ENCODE measurements at regions not wholly inside any gene's neighbourhood (a gene's known extent, or its start where the extent isn't known, plus 50 kb on each side); places are given as distances from the start of the nearest gene placed in this dataset.
"Not testable (repeated sequence)": the region's sequence is repeated elsewhere in the genome, so short reads cannot be mapped to it uniquely, and the experiment has no call there.

DNA sequence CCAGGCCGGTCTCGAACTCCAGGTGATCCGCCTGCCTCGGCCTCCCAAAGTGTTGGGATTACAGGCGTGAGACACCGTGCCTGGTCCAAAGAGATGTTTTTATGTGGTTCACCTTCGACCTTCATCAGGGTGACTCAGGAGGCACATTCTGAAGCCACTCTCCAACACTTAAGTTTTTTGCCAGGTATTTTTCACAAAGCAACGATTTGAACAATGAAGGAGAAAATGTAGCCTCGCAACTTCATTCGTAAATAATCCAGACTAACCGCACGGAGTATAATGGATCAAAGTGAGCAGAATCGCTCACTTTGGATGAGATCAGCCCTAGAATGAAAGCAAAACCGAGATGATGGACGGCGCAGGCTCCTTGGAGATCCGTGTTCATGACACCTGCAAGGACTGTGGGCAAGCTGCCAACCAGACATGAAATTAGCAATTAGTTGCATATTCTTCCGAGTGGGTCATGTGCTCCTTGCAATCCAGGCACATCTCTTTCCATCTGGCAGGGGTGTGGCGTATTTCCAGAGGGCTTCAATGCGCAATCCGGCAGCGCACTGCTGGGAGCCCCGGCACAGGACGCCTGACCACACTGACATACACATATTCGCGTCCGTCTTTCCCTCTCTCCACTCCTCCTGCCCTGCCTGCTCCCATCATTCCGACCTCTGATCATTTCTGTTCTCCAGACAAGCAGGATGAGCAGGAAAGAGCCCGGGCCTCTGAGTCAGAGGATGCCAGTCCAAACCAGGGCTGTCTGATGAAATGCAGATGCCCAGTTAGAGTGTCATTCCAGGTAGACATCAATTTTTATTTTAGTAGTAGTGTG lies 148.4 kb downstream of the KLF6 start:
- H3K9me3 ChIP-seq (ENCODE audit: insufficient read depth, low read depth, low read length) = no peaks in the 10 kb centered on the region
- no peak overlapping the region for H3K4me3 ChIP-seq (ENCODE audit: low read length)
- no peak overlapping the region for H3K9ac ChIP-seq (ENCODE audit: low read depth, low read length)
- H3K4me1 ChIP-seq (ENCODE audit: insufficient read depth, low read length) = no peaks in the 10 kb centered on the region
- no peaks in the 10 kb centered on the region for H3K36me3 ChIP-seq (ENCODE audit: insufficient read depth, low read depth, low read length)
- no peaks in the 10 kb centered on the region for H3K27me3 ChIP-seq (ENCODE audit: insufficient read depth, low read length)
- no peak overlapping the region for H3K27ac ChIP-seq (ENCODE audit: low read length)

DNA sequence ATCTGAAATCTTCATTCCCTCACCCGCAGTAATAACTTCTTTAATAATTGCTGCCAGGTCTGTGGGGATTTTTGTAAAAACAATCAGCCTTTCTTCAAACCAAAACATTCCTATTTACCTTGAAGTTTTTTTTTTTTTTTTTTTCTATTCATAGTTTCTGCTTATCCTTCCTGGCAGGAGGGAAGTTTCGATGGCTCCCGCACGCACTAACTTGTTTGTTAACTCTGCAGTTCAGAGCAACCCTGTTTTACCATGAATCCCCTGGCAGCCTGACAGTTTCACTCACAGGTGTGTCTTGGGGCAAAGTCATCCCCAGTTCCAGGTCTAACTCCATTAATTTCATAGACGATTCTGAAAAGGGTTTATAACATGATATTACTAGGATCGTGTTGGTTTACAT lies 149.3 kb downstream of the KLF6 start:
- no peaks in the 10 kb centered on the region for H3K9me3 ChIP-seq (ENCODE audit: insufficient read depth, low read depth, low read length)
- no peak overlapping the region for H3K4me3 ChIP-seq (ENCODE audit: low read length)

DNA sequence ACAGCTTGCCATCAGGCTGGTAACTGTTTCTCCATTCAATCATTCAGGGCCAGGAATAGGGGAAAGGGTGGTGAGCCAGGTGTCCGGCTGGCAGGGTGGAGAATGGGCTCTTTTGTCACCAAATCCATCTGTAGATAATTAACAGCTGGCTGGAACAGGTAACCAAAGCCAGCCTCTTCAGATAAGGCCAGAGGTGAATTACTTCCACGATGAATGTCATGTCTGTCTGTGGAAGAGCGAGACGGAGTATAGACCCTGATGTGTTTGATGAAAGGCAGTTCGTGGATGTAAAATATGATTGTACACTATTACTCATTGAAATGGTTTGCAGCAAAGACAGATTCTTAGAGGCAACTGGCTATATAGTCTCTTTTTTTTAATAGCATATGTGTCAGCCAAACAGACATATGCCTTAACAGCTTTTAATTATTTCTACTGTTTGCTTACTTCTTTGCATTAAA lies 149.8 kb downstream of the KLF6 start:
- no peak overlapping the region for H3K27ac ChIP-seq (ENCODE audit: low read length)
- H3K27me3 ChIP-seq (ENCODE audit: insufficient read depth, low read length) = no peaks in the 10 kb centered on the region
- no peaks in the 10 kb centered on the region for H3K9me3 ChIP-seq (ENCODE audit: insufficient read depth, low read depth, low read length)
- no peak overlapping the region for H3K9ac ChIP-seq (ENCODE audit: low read depth, low read length)
- H3K4me3 ChIP-seq (ENCODE audit: low read length) = no peak overlapping the region
- H3K36me3 ChIP-seq (ENCODE audit: insufficient read depth, low read depth, low read length) = no peaks in the 10 kb centered on the region
- H3K4me1 ChIP-seq (ENCODE audit: insufficient read depth, low read length) = no peaks in the 10 kb centered on the region

More for the DNA sequence above, 149.3 kb downstream of the KLF6 start:
- H3K9ac ChIP-seq (ENCODE audit: low read depth, low read length) = no peak overlapping the region
- no peaks in the 10 kb centered on the region for H3K36me3 ChIP-seq (ENCODE audit: insufficient read depth, low read depth, low read length)
- H3K27me3 ChIP-seq (ENCODE audit: insufficient read depth, low read length) = no peaks in the 10 kb centered on the region
- no peak overlapping the region for H3K27ac ChIP-seq (ENCODE audit: low read length)
- no peaks in the 10 kb centered on the region for H3K4me1 ChIP-seq (ENCODE audit: insufficient read depth, low read length)

DNA sequence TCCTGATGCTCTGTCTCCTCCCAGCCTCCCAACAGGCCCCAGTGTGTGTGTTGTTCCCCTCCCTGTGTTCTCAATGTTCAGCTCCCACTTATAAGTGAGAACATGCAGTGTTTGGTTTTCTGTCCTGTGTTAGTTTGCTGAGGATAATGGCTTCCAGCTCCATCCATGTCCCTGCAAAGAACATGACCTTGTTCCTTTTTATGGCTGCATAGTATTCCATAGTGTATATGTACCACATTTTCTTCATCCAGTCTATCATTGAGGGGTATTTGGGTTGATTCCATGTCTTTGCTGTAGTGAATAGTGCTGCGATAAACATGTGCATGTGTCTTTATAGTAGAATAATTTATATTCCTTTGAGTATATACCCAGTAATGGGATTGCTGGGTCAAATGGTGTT lies 150.4 kb downstream of the KLF6 start:
- H3K27ac ChIP-seq (ENCODE audit: low read length); H3K4me3 ChIP-seq (ENCODE audit: low read length); H3K36me3 ChIP-seq (ENCODE audit: insufficient read depth, low read depth, low read length); H3K9ac ChIP-seq (ENCODE audit: low read depth, low read length); H3K4me1 ChIP-seq (ENCODE audit: insufficient read depth, low read length); H3K9me3 ChIP-seq (ENCODE audit: insufficient read depth, low read depth, low read length); H3K27me3 ChIP-seq (ENCODE audit: insufficient read depth, low read length): not testable (repeated sequence)

DNA sequence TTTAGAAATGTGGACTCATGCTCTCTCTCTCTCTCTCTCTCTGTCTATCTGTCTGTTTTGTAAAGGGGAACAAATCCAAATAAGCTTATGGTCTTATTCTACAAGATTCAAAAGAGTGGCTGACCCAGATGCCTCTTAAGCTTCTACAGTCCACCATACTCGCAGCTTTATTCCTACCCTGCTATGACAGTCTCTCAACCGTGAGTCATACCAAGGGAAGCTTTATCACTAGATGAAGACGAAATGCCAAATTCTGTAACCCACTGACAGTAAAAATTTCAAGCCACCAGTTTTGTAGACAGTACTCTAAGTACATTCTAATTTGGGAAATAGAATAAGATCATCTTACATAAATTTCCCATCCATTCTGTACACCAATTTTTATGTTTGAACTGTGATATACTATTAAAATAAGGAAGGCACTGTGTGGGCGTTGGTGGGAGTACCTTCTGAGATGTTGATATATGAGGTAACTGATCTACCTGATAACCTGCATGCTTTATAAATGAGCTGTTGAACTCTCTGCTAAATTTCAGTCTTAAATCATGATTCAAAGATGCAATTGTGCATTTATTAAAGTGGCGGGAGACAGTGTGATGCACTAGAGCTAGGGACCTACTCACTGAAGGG lies 153.2 kb downstream of the KLF6 start:
- H3K27ac ChIP-seq (ENCODE audit: low read length) = no peak overlapping the region
- H3K27me3 ChIP-seq (ENCODE audit: insufficient read depth, low read length) = no peaks in the 10 kb centered on the region
- no peaks in the 10 kb centered on the region for H3K4me1 ChIP-seq (ENCODE audit: insufficient read depth, low read length)

DNA sequence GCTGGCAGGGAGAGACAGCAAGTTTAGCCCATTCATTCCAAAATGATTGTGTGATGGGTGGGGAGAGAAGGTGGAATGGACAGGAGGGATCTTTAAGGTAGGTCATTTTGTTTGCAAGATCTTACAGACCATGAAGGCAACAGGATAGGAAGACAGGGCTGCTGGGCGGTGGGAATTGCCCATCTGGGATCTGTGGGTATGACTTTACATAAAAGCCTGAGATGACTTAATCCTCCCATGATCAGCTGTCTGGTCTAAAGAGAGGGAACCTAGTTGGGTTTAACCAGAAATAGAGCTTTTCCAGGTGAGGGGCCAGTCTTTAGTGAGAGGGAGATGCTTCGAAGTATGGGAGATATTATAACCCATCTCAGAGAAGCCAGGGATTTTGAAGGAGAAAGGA lies 153.7 kb downstream of the KLF6 start:
- no peaks in the 10 kb centered on the region for H3K27me3 ChIP-seq (ENCODE audit: insufficient read depth, low read length)
- H3K36me3 ChIP-seq (ENCODE audit: insufficient read depth, low read depth, low read length) = no peaks in the 10 kb centered on the region
- no peak overlapping the region for H3K27ac ChIP-seq (ENCODE audit: low read length)
- no peak overlapping the region for H3K9ac ChIP-seq (ENCODE audit: low read depth, low read length)
- H3K9me3 ChIP-seq (ENCODE audit: insufficient read depth, low read depth, low read length) = no peaks in the 10 kb centered on the region
- no peak overlapping the region for H3K4me3 ChIP-seq (ENCODE audit: low read length)
- no peaks in the 10 kb centered on the region for H3K4me1 ChIP-seq (ENCODE audit: insufficient read depth, low read length)

More for the DNA sequence above, 153.2 kb downstream of the KLF6 start:
- no peak overlapping the region for H3K4me3 ChIP-seq (ENCODE audit: low read length)
- no peaks in the 10 kb centered on the region for H3K36me3 ChIP-seq (ENCODE audit: insufficient read depth, low read depth, low read length)
- no peaks in the 10 kb centered on the region for H3K9me3 ChIP-seq (ENCODE audit: insufficient read depth, low read depth, low read length)
- no peak overlapping the region for H3K9ac ChIP-seq (ENCODE audit: low read depth, low read length)

DNA sequence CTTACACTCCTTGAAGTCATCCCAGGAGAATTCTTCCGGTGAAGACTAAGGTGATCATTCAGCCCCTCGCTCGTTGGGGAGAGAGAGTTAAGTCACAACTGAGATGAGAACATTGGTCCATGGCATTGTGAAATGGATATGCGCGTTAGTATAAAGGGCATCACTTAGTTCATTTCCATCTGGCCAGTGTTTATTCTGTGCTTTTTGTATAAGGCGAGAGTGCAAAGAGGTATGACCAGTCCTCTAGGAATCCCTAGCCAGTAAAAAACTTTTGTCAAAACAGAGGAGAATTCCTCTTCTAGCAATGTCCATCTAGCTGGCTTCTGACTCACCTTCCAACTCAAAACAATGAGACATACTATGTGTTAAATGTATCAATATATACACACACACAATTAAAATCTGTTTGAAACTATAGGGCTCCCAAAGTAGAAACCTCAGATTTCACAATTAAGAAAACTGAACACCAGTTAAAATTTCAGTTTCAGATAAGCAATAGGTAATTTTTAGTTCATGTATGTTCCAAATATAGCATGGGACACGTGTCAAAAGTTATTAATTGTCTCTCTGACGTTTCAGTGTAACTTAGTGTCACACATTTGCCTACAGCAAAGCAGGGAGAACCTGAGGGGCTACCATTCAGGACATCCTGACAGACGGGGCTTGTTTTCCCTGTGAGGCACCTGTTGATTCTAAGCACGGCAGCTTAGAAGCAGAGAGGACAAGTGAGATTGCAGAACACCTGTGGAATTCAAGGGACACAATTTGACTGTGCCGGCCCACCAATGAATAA lies 158.9 kb downstream of the KLF6 start:
- Histone ChIP-seq H3K27ac (ENCODE audit: low read length) (no peak overlapping the region), H3K4me1 (ENCODE audit: insufficient read depth, low read length) (peaks cover 19% of the 10 kb centered on the region; the same call in 1 of the 2 replicates), H3K9ac (ENCODE audit: low read depth, low read length) (no peak overlapping the region), H3K9me3 (ENCODE audit: insufficient read depth, low read depth, low read length) (no peaks in the 10 kb centered on the region), H3K27me3 (ENCODE audit: insufficient read depth, low read length) (no peaks in the 10 kb centered on the region), H3K36me3 (ENCODE audit: insufficient read depth, low read depth, low read length) (no peaks in the 10 kb centered on the region), H3K4me3 (ENCODE audit: low read length) (no peak overlapping the region)

DNA sequence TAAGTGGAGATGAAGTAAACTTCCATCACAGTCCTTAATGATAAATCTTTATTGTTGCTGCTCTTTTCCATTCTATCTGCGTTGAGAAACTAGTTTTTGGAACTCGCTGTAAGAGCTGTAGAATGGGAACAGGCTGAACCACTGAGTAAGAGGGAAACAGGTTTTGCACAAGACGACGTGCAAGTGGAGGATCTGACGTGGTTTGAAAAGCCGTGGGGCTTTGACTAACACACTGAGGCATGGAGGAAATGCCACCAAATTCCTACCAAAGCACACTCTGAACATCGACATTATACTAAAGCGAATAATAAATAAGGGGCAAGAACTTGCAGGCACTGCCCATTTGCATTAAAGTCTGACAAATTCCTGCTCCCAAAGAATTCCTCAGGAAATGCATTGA lies 160.6 kb downstream of the KLF6 start:
- H3K9ac ChIP-seq (ENCODE audit: low read depth, low read length) = no peak overlapping the region

DNA sequence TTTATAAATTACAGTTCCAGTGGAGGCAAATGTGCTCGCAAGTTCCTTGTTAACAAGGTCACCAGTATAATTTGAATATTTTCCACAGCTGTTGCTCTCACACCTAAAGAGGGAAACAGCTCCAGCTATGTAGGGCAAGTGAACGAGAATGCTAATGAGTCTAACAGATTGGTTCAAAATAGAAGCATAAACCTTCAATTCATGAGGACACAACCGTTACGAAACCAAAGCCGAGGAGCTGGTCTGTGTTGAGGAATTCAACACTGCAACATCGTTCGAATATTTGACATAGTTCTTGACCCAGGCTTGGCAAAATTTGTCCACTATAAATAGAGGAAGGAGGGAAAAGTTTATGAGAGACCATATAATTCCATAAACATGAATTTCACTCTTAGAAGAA lies 161.3 kb downstream of the KLF6 start:
- no peaks in the 10 kb centered on the region for H3K27me3 ChIP-seq (ENCODE audit: insufficient read depth, low read length)
- H3K9me3 ChIP-seq (ENCODE audit: insufficient read depth, low read depth, low read length) = 0 out of 2 replicates have a peak, but pooled peaks cover 3% of the 10 kb centered on the region
- no peak overlapping the region for H3K4me3 ChIP-seq (ENCODE audit: low read length)
- no peaks in the 10 kb centered on the region for H3K36me3 ChIP-seq (ENCODE audit: insufficient read depth, low read depth, low read length)
- peaks cover 19% of the 10 kb centered on the region; the same call in 1 of the 2 replicates for H3K4me1 ChIP-seq (ENCODE audit: insufficient read depth, low read length)
- H3K9ac ChIP-seq (ENCODE audit: low read depth, low read length) = no peak overlapping the region
- H3K27ac ChIP-seq (ENCODE audit: low read length) = no peak overlapping the region

More for the DNA sequence above, 160.6 kb downstream of the KLF6 start:
- no peak overlapping the region for H3K27ac ChIP-seq (ENCODE audit: low read length)
- H3K4me1 ChIP-seq (ENCODE audit: insufficient read depth, low read length) = peaks cover 19% of the 10 kb centered on the region; the same call in 1 of the 2 replicates
- H3K9me3 ChIP-seq (ENCODE audit: insufficient read depth, low read depth, low read length) = 0 out of 2 replicates have a peak, but pooled peaks cover 3% of the 10 kb centered on the region
- H3K4me3 ChIP-seq (ENCODE audit: low read length) = no peak overlapping the region
- no peaks in the 10 kb centered on the region for H3K36me3 ChIP-seq (ENCODE audit: insufficient read depth, low read depth, low read length)
- H3K27me3 ChIP-seq (ENCODE audit: insufficient read depth, low read length) = no peaks in the 10 kb centered on the region

DNA sequence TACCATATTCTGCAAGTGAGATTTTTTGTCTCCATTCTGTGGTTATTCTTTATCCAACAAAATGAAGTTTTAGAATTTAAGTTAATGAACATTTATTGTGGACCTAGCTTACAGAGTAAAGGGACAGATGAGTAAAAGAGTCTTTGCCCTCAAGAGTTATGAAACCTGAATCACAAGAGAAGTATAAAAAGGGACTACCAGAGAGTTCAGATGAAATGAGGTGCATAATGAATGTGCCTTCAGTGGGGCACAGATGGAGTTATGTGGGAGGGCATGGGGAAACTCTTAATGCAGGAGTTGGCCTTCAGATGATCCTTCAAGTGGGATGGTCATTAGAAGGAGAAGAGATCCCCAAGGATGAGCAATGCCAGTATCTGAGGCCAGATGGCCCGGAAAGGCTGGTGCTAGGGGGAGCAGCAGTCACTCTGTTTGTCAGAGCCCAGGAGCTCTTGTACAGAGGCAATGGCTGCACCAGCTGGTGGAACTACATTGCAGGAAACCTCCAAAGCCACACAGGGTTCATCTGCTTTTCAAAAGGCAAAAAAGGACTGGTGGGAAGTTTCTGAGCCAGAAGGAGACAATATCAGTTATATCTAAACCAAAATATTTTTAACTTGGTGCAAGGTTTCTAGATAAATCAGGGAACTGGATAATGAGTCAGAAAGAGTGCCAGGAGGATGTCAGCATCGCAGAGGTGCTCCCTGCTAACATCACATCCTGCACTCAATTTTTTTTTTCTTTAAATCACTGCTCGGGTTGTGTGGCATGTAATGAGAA lies 162.0 kb downstream of the KLF6 start:
- Histone ChIP-seq H3K27ac (ENCODE audit: low read length) (no peak overlapping the region), H3K36me3 (ENCODE audit: insufficient read depth, low read depth, low read length) (no peaks in the 10 kb centered on the region), H3K9me3 (ENCODE audit: insufficient read depth, low read depth, low read length) (0 out of 2 replicates have a peak, but pooled peaks cover 3% of the 10 kb centered on the region), H3K9ac (ENCODE audit: low read depth, low read length) (no peak overlapping the region), H3K4me1 (ENCODE audit: insufficient read depth, low read length) (peaks cover 19% of the 10 kb centered on the region; the same call in 1 of the 2 replicates), H3K27me3 (ENCODE audit: insufficient read depth, low read length) (no peaks in the 10 kb centered on the region), H3K4me3 (ENCODE audit: low read length) (no peak overlapping the region)

DNA sequence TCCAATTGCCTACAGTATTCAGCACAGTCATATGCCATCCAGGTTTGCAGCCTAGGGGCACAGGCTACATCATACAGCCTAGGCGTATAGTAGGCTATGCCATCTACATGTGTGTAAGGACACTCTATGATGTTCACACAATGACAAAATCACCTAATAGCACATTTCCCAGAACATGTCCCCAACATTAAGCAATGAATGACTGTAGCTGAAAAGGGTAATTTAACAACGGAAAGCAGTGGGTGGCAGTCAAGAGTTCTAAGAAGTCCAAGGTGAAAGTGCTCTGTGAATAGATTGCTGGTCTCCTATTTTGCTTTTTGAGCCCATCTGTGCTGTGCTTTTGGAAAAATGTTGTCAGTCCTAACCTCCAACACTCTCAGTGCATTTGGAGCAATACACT lies 162.6 kb downstream of the KLF6 start:
- Histone ChIP-seq H3K4me3 (ENCODE audit: low read length) (no peak overlapping the region), H3K9me3 (ENCODE audit: insufficient read depth, low read depth, low read length) (peaks cover 8% of the 10 kb centered on the region; the same call in 1 of the 2 replicates), H3K36me3 (ENCODE audit: insufficient read depth, low read depth, low read length) (no peaks in the 10 kb centered on the region), H3K27me3 (ENCODE audit: insufficient read depth, low read length) (no peaks in the 10 kb centered on the region), H3K9ac (ENCODE audit: low read depth, low read length) (no peak overlapping the region), H3K27ac (ENCODE audit: low read length) (no peak overlapping the region), H3K4me1 (ENCODE audit: insufficient read depth, low read length) (peaks cover 19% of the 10 kb centered on the region; the same call in 1 of the 2 replicates)

Measured in iPS-20b (cell line).